Heart left ventricle (tissue), 16 donors: ENCODE measurements at regions not wholly inside any gene's neighbourhood (a gene's known extent, or its start where the extent isn't known, plus 50 kb on each side); places are given as distances from the start of the nearest gene placed in this dataset.

Experiments
- ATAC-seq, 4 donors: fragments of 200-7000 bp; cut with Tn5 transposase; one replicate each; pipeline ENCODE4 v1.9.1; 2020 to 2022; ENCODE audit warnings: moderate library complexity in 4 of 4, mild to moderate bottlenecking in 3 of 4, moderate number of reproducible peaks in 1 of 4
- DNase-seq, 5 donors: peaks; one replicate each; pipeline ENCODE4 v3.0.0-alpha.2; 2020
- H3K27ac ChIP-seq, 12 donors: fragments of 200-600 bp; sonication (generic) in 4 of 12; one replicate each; pipeline versions ENCODE4 v1.5.0 to v1.8.0; 2016 to 2022; ENCODE audit warnings: mild to moderate bottlenecking in 2 of 12
- H3K27me3 ChIP-seq, 9 donors: fragments of 200-600 bp; sonication (generic) in 2 of 9; one replicate each; pipeline versions ENCODE4 v1.5.1 to v1.8.0; 2016 to 2022; ENCODE audit warnings: mild to moderate bottlenecking in 3 of 9
- H3K36me3 ChIP-seq, 9 donors: fragments of 200-600 bp; sonication (generic) in 2 of 9; one replicate each; pipeline versions ENCODE4 v1.5.0 to v1.8.0; 2018 to 2022; ENCODE audit warnings: mild to moderate bottlenecking in 2 of 9
- H3K4me1 ChIP-seq, 12 donors: fragments of 200-600 bp; sonication (generic) in 4 of 12; one replicate each; pipeline versions ENCODE4 v1.5.0 to v1.8.0; 2016 to 2022; ENCODE audit warnings: mild to moderate bottlenecking in 3 of 12
- H3K4me3 ChIP-seq, 12 donors: fragments of 200-600 bp; sonication (generic) in 4 of 12; one replicate each; pipeline versions ENCODE4 v1.5.0 to v1.8.0; 2017 to 2022; ENCODE audit warnings: mild to moderate bottlenecking in 9 of 12, moderate library complexity in 4 of 12
- H3K9me3 ChIP-seq, 12 donors: fragments of 200-600 bp; sonication (generic) in 4 of 12; one replicate each; pipeline versions ENCODE4 v1.5.0 to v1.8.0; 2016 to 2022; ENCODE audit warnings: mild to moderate bottlenecking in 1 of 12
- CTCF ChIP-seq, 12 donors: fragments of 200-600 bp; sonication (generic) in 4 of 12; IDR thresholded peaks; one replicate each; pipeline versions ENCODE4 v1.5.0 to v1.8.0; 2018 to 2022; ENCODE audit warnings: antibody characterized with exemption in 12 of 12, mild to moderate bottlenecking in 5 of 12
- POLR2A ChIP-seq, 2 donors: fragments of 450-650 bp; IDR thresholded peaks; one replicate each; pipeline ENCODE4 v1.6.1; 2017; ENCODE audit warnings: antibody characterized with exemption in 2 of 2, mild to moderate bottlenecking in 2 of 2, moderate library complexity in 2 of 2
- WGBS, 4 donors: extraction: QIAGEN DNeasy Blood & Tissue Kit in 2 of 4; methylation state at CpG; one replicate each; pipeline versions ENCODE4 v1.1.5 to v1.1.7; 2013 to 2018; 5-methylcytosine and 5-hydroxymethylcytosine counted together
- intact Hi-C, 10 donors: fragments of 100-400 bp; cut with DNase I; formaldehyde crosslinking; loops; one replicate each; pipeline versions ENCODE4 v1.11.1 to v1.14.2; 2022
- donor health status: ischemic (EF 13 %, LVEDD 7.1; RV severe dilation, severe dysfunction).
- donor health status: healthy with polysubstance abuse.
- donor health status: DM: no; HTN: yes; CAD: no.
- donor health status: DM: no; HTN: no; CAD: no.
- donor health status: ischemic (EF 25% LVEDD 6.9; RV normal size, moderate dysfunction).
- donor health status: ischemic (EF 25% LVEDD 5.7; RV mildly dilated, moderate dysfunction).
- donor health status: healthy.
- donor health status: DM: yes; HTN: yes; CAD: no.
- donor health status: ischemic (EF 35%, LVEDD 5.7; RV mildly dilated, moderate dysfunction).
- donor health status: nonischemic (EF 11% LVEDD 7.7; RV severe dilation, severe dysfunction).
- donor health status: DM: yes; HTN: yes; CAD: no.
- donor health status: PGD.
- donor health status: ischemic (EF 29% LVEDD 5.4; RV normal size, mild dysfunction).
- donor health status: nonischemic (EF 23%, LVEDD 6.1; RV moderate dilation, normal function).

GRCh38 chr5:163631856-163632255 is 126.4 kb downstream of the MAT2B start:
- intact Hi-C loops: no loop called here
- H3K4me3 ChIP-seq: no peak overlapping the region
- no peaks in the 10 kb centered on the region for H3K27me3 ChIP-seq
- H3K9me3 ChIP-seq: no peaks in the 10 kb centered on the region
- no peaks in the 10 kb centered on the region for H3K36me3 ChIP-seq
- DNase-seq (no peak), ATAC-seq (no peak)
- WGBS, 4 donors: 47 to 56% (median 52%) methylated on average over 3 of the region's 3 CpGs
- no peaks in the 10 kb centered on the region for H3K4me1 ChIP-seq
- TF ChIP-seq POLR2A (IDR thresholded peaks at IDR 0.05) (no peak), CTCF (IDR thresholded peaks at IDR 0.05) (no peak)
- no peak overlapping the region for H3K27ac ChIP-seq

- H3K9me3 ChIP-seq: no peaks in the 10 kb centered on the region
- ATAC-seq (no peak), DNase-seq (no peak)
- WGBS, 4 donors: 80 to 86% (median 84%) methylated on average over 3 of the region's 3 CpGs
- H3K27me3 ChIP-seq: no peaks in the 10 kb centered on the region
- no peaks in the 10 kb centered on the region for H3K4me1 ChIP-seq
- intact Hi-C loops: no loop called here
- H3K27ac ChIP-seq: no peak overlapping the region
- H3K4me3 ChIP-seq: no peak overlapping the region
- TF ChIP-seq CTCF (IDR thresholded peaks at IDR 0.05): no peak
- TF ChIP-seq POLR2A (IDR thresholded peaks at IDR 0.05): no peak
- no peaks in the 10 kb centered on the region for H3K36me3 ChIP-seq
Observed at GRCh38 chr5:163633926-163634460, 128.6 kb downstream of the MAT2B start.

GRCh38 chr5:163635631-163636030 is 130.2 kb downstream of the MAT2B start:
- 63 to 77% (median 74%) methylated on average over 2 of the region's 2 CpGs for WGBS, 4 donors
- H3K27ac ChIP-seq: no peak overlapping the region
- intact Hi-C loops: no loop called here
- H3K4me3 ChIP-seq: no peak overlapping the region
- no peaks in the 10 kb centered on the region for H3K9me3 ChIP-seq
- no peak for TF ChIP-seq POLR2A (IDR thresholded peaks at IDR 0.05)
- TF ChIP-seq CTCF (IDR thresholded peaks at IDR 0.05): no peak
- no peaks in the 10 kb centered on the region for H3K36me3 ChIP-seq
- H3K27me3 ChIP-seq: no peaks in the 10 kb centered on the region
- no peaks in the 10 kb centered on the region for H3K4me1 ChIP-seq
- no peak for DNase-seq
- ATAC-seq: no peak

GRCh38 chr5:163642904-163643303 is 137.5 kb downstream of the MAT2B start:
- Histone ChIP-seq H3K27me3 (no peaks in the 10 kb centered on the region), H3K9me3 (no peaks in the 10 kb centered on the region), H3K4me3 (no peak overlapping the region), H3K4me1 (no peaks in the 10 kb centered on the region), H3K27ac (no peak overlapping the region), H3K36me3 (no peaks in the 10 kb centered on the region)
- no peak for TF ChIP-seq CTCF (IDR thresholded peaks at IDR 0.05)
- TF ChIP-seq POLR2A (IDR thresholded peaks at IDR 0.05): no peak
- intact Hi-C loops: no loop called here
- 59 to 88% (median 71%) methylated on average over 4 of the region's 4 CpGs for WGBS, 4 donors
- no peak for ATAC-seq
- DNase-seq: no peak
